ENCODE measurements at regions not wholly inside any gene's neighbourhood (a gene's known extent, or its start where the extent isn't known, plus 50 kb on each side); places are given as distances from the start of the nearest gene placed in this dataset.

DNA sequence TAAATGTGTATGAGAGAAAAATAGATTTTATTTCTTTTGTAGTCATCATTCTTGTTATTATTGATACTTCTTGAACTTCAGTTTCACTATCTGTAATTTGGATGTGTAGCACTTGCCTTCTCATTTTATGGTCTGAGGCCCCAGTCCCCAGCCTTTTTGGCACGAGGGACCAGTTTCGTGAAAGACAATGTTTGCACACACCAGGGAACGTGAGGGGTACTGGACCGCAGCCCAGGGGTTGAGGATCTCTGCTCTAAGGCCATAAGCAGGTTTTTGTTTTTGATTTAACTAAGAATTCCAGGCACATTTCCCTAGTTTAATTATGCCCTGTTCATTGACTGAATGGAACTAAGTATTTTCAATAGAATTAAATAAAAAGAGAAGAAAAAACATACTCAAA lies 261.5 kb downstream of the BMP2 start:
- H3K36me3 ChIP-seq (ENCODE audit: control insufficient read depth in 2 of 2, extremely low read depth in 1 of 2, insufficient read depth in 2 of 2, low read length in 2 of 2), result no peaks in the 10 kb centered on the region
- DNase-seq (ENCODE audit: low read depth, low spot score), result no peak
- no peak overlapping the region for H3K4me3 ChIP-seq (ENCODE audit: control insufficient read depth in 2 of 3, extremely low read depth in 1 of 3, insufficient read depth in 2 of 3, low read depth in 1 of 3, low read length in 3 of 3)
- H3K27ac ChIP-seq (ENCODE audit: control insufficient read depth, insufficient read depth, low read length), result no peak overlapping the region
- no peaks in the 10 kb centered on the region for H4K20me1 ChIP-seq (ENCODE audit: control insufficient read depth, extremely low read depth, insufficient read depth, low read length)
- no peaks in the 10 kb centered on the region for H3K27me3 ChIP-seq (ENCODE audit: control insufficient read depth, extremely low read depth, insufficient read depth, low read length)
- no peak overlapping the region for H3K4me2 ChIP-seq (ENCODE audit: control insufficient read depth, extremely low read depth, insufficient read depth, low read depth, low read length)
- no peaks in the 10 kb centered on the region for H3K79me2 ChIP-seq (ENCODE audit: control insufficient read depth, insufficient read depth, low read length)
- no peaks in the 10 kb centered on the region for H3K9me3 ChIP-seq (ENCODE audit: control insufficient read depth, low read depth, low read length)
- no peak for TF ChIP-seq EZH2 (IDR thresholded peaks at IDR 0.05; ENCODE audit: low read length)
- TF ChIP-seq, protein P1, sequence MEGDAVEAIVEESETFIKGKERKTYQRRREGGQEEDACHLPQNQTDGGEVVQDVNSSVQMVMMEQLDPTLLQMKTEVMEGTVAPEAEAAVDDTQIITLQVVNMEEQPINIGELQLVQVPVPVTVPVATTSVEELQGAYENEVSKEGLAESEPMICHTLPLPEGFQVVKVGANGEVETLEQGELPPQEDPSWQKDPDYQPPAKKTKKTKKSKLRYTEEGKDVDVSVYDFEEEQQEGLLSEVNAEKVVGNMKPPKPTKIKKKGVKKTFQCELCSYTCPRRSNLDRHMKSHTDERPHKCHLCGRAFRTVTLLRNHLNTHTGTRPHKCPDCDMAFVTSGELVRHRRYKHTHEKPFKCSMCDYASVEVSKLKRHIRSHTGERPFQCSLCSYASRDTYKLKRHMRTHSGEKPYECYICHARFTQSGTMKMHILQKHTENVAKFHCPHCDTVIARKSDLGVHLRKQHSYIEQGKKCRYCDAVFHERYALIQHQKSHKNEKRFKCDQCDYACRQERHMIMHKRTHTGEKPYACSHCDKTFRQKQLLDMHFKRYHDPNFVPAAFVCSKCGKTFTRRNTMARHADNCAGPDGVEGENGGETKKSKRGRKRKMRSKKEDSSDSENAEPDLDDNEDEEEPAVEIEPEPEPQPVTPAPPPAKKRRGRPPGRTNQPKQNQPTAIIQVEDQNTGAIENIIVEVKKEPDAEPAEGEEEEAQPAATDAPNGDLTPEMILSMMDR (optimal IDR thresholded peaks at IDR 0.05 in 1 of 3, IDR thresholded peaks at IDR 0.05 in 1 of 3, conservative IDR thresholded peaks at IDR 0.05 in 1 of 3; ENCODE audit: extremely low read depth in 1 of 3, insufficient read depth in 2 of 3, low read length in 3 of 3), result no peak
- no peak overlapping the region for H3K9ac ChIP-seq (ENCODE audit: control insufficient read depth, extremely low read depth, insufficient read depth, low read length)
- H2AFZ ChIP-seq (ENCODE audit: control insufficient read depth, low read length), result no peak overlapping the region
- dilution Hi-C loops (cut with MboI; ENCODE audit: extremely low pct_ligation_motif_present, low sequenced_read_pairs), result no loop called here
- no peaks in the 10 kb centered on the region for H3K9me1 ChIP-seq (ENCODE audit: control insufficient read depth, extremely low read depth, insufficient read depth, low read length)
- FAIRE-seq, result no peak
- H3K4me1 ChIP-seq (ENCODE audit: control insufficient read depth, extremely low read depth, insufficient read depth, low read length), result no peaks in the 10 kb centered on the region

DNA sequence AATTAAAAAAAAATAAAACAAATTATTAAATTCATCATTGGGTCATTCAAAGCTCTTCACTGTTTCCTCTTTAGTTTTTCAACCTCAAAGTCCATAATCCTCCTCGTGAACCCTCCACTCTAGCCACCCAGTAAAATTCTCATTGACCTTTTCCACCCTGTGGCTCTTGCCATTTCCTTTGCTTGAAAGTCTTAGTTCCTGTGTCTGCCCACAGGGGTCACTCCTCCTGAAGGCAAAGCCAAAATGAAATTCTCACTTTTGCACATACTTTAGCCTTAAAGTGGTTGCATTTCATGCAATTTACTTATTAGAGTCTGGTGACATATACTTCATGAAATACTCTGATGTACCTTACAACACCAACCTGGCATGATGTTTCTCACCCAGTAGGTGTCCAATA lies 263.7 kb downstream of the BMP2 start:
- TF ChIP-seq, protein P1 (optimal IDR thresholded peaks at IDR 0.05 in 1 of 3, IDR thresholded peaks at IDR 0.05 in 1 of 3, conservative IDR thresholded peaks at IDR 0.05 in 1 of 3; ENCODE audit: extremely low read depth in 1 of 3, insufficient read depth in 2 of 3, low read length in 3 of 3), result peak in 2 of 3 experiments; percentile 35 to 41
- TF ChIP-seq EZH2 (IDR thresholded peaks at IDR 0.05; ENCODE audit: low read length), result no peak
- Histone ChIP-seq H3K4me2 (ENCODE audit: control insufficient read depth, extremely low read depth, insufficient read depth, low read depth, low read length) (no peak overlapping the region), H3K79me2 (ENCODE audit: control insufficient read depth, insufficient read depth, low read length) (no peaks in the 10 kb centered on the region), H4K20me1 (ENCODE audit: control insufficient read depth, extremely low read depth, insufficient read depth, low read length) (no peaks in the 10 kb centered on the region), H3K27me3 (ENCODE audit: control insufficient read depth, extremely low read depth, insufficient read depth, low read length) (no peaks in the 10 kb centered on the region), H3K36me3 (ENCODE audit: control insufficient read depth in 2 of 2, extremely low read depth in 1 of 2, insufficient read depth in 2 of 2, low read length in 2 of 2) (no peaks in the 10 kb centered on the region), H2AFZ (ENCODE audit: control insufficient read depth, low read length) (no peak overlapping the region), H3K4me1 (ENCODE audit: control insufficient read depth, extremely low read depth, insufficient read depth, low read length) (no peaks in the 10 kb centered on the region), H3K9me3 (ENCODE audit: control insufficient read depth, low read depth, low read length) (no peaks in the 10 kb centered on the region), H3K4me3 (ENCODE audit: control insufficient read depth in 2 of 3, extremely low read depth in 1 of 3, insufficient read depth in 2 of 3, low read depth in 1 of 3, low read length in 3 of 3) (no peak overlapping the region), H3K27ac (ENCODE audit: control insufficient read depth, insufficient read depth, low read length) (no peak overlapping the region), H3K9ac (ENCODE audit: control insufficient read depth, extremely low read depth, insufficient read depth, low read length) (no peak overlapping the region), H3K9me1 (ENCODE audit: control insufficient read depth, extremely low read depth, insufficient read depth, low read length) (no peaks in the 10 kb centered on the region)
- no peak for DNase-seq (ENCODE audit: low read depth, low spot score)
- dilution Hi-C loops (cut with MboI; ENCODE audit: extremely low pct_ligation_motif_present, low sequenced_read_pairs), result no loop called here
- no peak for FAIRE-seq

Data from keratinocyte (primary cell).